Left kidney (tissue), 1 donor: ENCODE measurements at regions not wholly inside any gene's neighbourhood (a gene's known extent, or its start where the extent isn't known, plus 50 kb on each side); places are given as distances from the start of the nearest gene placed in this dataset.
"Not testable (repeated sequence)": the region's sequence is repeated elsewhere in the genome, so short reads cannot be mapped to it uniquely, and the experiment has no call there.

ENCODE experiments used
- DNase-seq: peaks from one replicate; pipeline ENCODE4 v3.0.0-alpha.2; 2013

GRCh38 chr10:125554016-125554703, 128.8 kb downstream of the TEX36 start:
- DNase-seq, result no peak

DNA sequence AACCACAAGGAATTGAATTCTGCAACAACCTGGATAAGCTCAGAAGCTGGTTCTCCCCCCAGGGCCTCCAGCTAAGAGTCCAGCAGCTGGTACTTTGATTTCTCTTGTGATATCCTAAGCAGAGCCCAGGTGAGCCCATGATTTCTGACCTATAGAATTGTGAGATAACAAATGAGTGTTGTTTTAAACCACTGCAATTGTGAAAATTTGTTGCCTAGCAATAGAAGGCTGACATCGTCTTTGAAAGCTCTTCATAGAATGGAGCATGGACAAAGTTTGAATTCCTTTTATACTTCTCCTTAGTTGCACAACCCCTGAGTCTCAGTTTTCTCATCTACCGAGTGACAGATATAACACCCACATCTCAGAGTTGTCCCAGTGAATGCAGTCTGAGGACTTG, 129.9 kb downstream of the TEX36 start:
- DNase-seq, result no peak

DNA sequence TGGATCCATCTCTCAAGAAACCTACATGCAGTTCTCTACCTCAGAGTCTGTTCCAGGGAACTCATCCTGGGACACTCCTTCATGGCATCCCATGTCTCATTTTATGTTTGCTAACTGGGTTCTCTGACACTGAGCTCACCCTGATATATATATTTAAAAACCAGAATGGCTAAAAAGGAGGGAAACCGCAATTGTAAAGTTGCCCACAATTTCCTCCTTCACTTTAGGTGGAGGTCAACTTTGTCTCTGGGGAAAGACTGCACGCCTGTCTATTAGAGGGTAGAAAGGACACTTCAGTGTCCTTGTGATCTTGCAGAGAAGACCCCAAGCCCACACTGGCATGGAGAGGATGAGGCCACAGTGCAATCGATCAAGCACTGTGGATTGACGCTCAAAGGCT, 131.7 kb downstream of the TEX36 start:
- no peak for DNase-seq

- no peak for DNase-seq
Observed at GRCh38 chr10:125550362-125550761, 132.6 kb downstream of the TEX36 start.

GRCh38 chr10:125549653-125550052, 133.3 kb downstream of the TEX36 start:
- no peak for DNase-seq

DNA sequence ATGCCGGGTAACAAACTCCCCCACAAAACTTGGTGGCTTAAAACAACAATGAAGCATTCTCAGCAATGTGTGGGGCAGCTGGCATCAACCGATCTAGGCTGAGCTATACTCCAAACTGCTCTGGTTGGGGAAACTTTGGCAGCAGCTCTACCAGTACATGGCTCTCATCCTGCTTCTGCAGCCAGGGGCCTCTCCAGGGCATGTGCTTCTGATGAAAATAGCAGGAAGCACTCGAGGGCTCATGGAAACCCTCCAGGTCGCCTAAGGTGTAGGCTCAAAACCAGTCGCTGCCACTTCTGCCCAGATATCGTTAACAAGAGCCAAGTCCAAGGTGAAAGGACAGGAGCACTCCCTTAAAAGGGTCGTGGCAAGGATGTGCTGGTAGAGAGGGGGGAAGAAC, 134.1 kb downstream of the TEX36 start:
- DNase-seq, result no peak

GRCh38 chr10:125548356-125548755, 134.6 kb downstream of the TEX36 start:
- DNase-seq, result no peak

DNA sequence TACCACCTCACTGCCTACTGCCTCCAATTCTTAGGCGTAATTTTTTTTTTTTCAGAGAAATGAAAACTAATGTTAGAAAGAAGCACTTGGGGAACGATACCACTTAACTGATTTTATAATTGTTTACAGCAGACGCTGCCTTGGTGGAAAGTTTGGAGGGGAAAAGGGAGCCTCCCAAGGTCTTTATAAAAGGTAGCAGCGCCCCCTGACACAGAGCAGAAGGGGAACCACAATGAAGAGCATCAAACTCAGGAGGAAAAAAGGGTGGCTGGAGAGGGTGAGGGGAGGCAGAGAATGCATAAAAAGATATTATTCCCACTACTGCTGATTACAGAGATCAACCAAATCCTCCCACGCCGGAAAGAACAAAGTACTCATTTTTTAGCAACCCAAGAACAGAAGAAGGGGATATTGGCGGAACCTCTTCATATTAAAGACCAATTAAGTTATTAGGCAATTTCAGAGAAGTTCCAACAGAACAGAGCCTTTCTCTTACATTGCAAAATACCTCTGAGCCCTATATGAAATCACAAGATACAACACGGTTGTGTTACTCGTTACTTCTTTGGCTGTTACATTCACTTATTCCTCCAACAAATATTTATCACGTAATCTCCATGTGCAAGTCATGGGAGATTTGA, 135.8 kb downstream of the TEX36 start:
- DNase-seq, result no peak

DNA sequence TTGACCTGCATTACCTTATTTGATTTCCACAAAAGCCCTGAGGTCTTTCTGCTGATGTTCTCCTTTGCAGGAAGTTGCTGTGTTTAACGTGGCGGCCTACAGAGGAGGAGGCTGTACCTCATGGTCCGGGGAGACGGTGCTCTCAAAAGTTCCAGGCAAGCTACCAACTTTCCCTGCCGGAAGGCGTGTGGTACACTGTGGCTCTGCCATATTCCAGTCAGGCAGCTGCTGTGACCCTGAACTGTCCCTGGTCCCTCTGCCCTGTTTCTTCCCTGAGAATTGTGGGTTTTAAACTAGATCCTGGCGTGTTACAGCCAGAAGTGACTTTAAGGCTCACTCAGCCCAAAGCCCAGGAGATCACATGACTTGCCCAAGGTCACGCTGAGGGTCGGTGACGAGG, 139.2 kb downstream of the TEX36 start:
- no peak for DNase-seq

DNA sequence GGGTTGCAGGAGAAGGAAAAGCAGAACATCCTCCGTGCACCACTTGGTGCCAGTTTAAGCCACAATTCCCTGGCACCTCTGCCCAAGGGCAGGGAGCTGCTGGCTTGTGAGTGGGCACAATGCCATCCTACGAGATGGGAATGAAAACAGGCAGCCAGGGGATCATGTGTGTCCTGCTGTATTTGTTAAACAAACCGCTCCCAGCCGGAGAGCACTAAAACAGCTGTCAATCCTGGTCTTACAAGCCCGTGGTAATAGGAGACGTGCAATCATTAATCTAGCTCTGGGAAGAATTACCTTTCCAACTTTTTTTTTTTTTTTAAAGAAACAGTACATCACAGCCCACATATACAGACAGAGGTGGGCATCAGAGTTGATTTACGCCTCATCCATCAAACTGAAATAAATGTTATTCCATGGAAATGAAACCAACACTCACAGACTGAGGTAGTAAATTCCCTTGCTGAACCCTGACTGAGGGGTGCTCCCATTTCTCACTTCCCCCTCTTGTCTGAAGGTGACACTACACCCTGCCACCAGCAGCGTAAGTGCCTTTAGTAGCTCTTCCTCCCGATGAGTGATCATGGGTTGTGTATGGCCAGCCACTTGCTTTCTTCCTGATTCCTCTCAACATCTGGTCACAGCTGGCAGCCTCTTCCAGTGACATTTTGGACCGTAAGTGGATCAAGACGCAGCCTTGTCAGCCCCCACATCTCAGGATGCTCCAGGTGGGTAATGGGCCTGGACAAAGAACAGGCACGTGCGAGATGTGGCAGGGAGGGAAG, 143.8 kb downstream of the TEX36 start:
- DNase-seq, result peak; percentile 80

- no peak for DNase-seq
Observed at GRCh38 chr10:125536236-125536635, 146.7 kb downstream of the TEX36 start.

DNA sequence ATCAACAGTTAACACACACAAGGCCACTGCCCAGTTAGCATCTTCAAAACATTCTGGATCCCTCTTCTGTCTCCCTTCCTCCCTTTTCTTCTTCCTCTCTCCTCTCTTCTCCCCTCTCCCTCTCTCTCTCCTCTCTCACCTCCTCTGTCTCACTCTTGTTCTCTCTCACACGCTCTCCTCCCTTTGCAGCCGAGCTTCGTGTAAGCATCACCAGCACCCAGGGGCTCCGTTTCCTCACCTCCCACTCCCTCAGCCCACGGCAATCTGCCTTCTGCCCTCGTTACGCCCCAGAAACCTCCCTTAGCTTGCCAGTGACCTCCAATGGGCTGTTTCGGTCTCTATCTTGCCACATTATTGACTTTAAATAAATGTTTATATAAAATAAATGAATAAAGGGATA, 147.4 kb downstream of the TEX36 start:
- DNase-seq, result no peak

DNA sequence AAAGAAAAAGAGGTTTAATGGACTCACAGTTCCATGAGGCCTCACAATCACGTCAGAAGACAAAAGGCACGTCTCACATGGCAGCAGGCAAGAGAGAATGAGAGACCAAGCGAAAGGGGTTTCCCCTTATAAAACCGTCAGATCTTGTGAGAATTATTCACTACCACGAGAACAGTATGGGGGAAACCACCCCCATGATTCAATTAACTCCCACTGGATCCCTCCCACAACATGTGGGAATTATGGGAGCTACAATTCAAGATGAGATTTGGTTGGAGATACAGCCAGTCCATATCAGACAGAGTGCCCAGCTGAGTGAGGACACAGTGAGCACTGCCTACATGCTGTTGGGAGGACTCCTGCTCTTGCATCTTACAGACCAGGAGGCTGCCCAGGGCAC, 148.4 kb downstream of the TEX36 start:
- no peak for DNase-seq

DNA sequence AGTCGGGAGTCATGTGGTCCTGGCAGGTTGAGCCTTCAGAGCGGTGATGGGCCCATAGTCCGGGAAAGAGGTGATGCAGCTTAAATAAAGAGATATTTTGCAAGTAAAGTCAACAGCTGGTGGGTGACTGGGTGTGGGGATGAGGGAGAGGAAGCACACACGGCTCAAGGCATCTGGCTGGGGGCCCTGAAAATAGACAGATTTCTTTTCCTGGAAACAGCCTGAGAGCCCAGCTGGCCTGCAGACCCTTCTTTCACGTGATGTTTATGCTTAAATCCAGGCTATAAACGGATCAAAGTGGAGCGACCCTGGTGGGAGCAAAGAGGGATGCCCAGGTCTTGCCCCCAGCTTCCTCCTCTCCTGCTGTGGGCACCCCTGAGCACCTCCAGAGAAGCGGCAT, 149.1 kb downstream of the TEX36 start:
- DNase-seq, result no peak

DNA sequence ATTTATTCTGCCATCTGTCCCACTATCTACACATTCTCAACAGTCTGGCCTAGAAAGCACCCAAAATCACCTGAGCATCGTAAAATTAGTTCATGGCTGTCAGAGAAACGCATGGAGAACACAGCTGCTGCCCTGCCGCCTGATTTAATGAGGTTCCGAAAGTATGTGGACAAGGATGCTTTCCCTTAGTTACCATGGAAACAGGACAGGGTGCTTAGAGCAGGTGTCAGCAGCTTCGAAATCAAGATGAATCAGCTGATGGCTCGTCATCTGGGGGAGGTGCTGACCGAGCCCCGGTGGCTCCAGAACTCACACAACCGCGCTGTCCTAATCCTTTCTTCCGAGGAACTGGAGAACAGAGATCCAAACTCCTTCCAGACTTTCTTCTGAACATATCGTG, 151.5 kb downstream of the TEX36 start:
- peak; percentile 67 for DNase-seq

DNA sequence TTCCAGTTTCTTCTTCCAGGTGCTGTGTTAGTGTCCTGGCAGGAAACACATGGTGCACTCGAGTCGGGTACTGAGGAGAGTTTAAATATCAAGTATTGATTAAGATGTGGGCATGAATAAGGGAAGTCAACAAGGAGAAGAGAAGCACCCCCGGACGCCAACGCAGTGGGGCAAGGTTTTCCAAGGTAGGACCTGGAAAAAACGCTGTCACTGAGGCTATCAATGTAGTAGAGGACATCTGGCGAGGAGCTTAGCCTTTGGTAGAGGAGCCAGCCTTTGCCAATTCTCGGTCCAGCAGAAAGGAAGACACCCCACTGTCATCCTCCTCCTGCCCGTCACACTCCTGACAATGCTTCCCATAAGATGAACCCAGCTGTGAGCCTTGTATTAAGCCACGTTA, 159.6 kb downstream of the TEX36 start:
- DNase-seq, result no peak

- DNase-seq, result no peak
Observed at GRCh38 chr10:125521721-125522680, 161.0 kb downstream of the TEX36 start.

DNA sequence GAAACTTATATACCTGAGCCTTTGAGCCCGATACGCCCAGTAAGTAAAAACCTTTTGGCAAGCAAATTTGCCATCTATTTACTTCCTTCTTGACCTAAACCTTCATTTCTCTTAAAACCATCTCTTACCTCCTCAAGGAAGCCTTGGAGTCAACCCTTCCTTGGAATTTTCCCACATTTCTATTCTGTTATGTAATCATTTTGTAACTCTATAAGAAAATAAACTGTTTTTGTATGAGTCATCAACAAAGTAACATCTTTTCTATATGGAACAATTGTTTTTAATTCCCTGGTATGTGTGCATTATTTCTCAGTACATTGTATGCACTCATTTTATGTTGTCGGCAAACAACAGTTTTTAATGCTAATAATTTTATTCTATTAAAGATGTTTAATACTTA, 162.0 kb downstream of the TEX36 start:
- no peak for DNase-seq

GRCh38 chr10:125518397-125518796, 164.6 kb downstream of the TEX36 start:
- DNase-seq, result not testable (repeated sequence)

DNA sequence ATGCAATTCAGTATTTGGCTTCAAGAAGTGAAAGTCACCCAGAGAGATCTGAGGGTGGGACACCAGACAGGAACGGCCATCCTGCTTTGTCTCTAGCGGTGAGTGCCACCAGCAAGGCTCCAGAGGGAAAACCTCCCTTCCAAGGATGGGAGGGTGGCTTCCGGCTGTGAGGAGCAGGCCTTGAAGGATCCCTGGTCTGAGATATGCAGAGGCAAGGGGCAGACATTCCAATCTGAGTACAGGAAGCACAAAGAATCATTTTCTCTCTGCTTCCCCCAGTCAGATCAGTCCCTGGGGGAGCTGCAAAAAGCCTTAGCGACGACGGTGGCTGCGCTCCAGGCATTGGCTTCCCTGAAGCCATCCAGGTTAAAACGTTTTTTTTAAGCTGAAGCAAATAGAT, 167.4 kb downstream of the TEX36 start:
- no peak for DNase-seq

DNA sequence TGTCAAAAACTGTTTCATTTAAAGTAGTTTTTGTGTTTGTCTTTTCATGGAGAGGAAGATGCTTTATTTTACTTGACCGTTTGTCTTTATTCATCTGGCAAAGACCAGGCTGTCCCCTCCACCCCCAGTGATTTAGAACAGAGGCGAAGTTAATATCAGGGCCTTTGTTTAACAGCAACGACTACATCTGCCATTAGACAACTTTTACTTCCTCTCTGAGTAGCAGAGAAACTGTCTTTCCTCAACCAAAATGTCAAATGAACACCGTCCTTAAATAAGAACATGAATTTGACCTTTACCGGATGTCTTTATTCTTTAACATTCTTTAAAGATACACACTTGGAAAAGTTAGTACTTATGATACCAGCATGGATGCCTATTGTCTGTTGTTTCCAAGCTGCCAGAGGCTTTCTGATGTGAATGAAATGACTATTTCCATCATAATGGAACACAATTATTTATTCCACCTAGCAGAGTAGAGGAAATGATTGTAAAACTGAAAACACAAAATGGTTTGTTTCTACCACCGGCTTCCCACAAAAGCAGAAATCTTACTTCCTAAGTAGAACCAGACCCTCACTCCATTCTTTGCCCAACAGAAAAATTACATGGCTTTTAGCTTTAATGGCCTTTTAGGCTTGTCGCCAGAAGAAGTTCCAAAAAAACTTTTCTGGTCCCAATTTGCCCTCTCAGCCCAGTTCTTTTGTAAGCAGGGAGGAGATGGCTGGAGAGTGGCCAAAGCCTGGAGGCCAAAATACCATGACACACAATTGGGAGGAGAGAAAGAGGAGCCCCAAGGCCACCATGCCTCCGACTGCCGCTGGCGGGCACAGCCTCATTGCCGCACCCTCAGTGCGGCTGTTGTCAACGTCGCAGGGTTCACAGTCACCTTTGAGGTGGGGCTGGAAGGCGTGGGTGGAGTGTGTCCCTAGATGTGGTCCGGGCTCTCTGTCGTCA, 168.5 kb downstream of the TEX36 start:
- DNase-seq, result no peak
